Peyer's patch (tissue), 4 donors: ENCODE measurements at regions not wholly inside any gene's neighbourhood (a gene's known extent, or its start where the extent isn't known, plus 50 kb on each side); places are given as distances from the start of the nearest gene placed in this dataset.

Source experiments
- CTCF ChIP-seq, 6 experiments: fragments of 450-650 bp in 4 of 6; fragments of 200-600 bp in 2 of 6; sonication (generic) in 1 of 6; IDR thresholded peaks; one replicate each; pipeline ENCODE4 v1.5.1; 2017 to 2019; ENCODE audit warnings: antibody characterized with exemption in 6 of 6, mild to moderate bottlenecking in 3 of 6, moderate library complexity in 1 of 6
- POLR2A ChIP-seq, 2 donors: fragments of 450-650 bp; IDR thresholded peaks; one replicate each; pipeline ENCODE4 v1.5.1; 2017; ENCODE audit warnings: antibody characterized with exemption in 2 of 2, mild to moderate bottlenecking in 2 of 2, moderate library complexity in 2 of 2

GRCh38 chr10:85225311-85225710 lies 896.9 kb downstream of the CCSER2 start:
- TF ChIP-seq POLR2A (IDR thresholded peaks at IDR 0.05) (no peak), CTCF (IDR thresholded peaks at IDR 0.05) (no peak)
